Esophagus mucosa (tissue), 1 donor: ENCODE measurements at regions not wholly inside any gene's neighbourhood (a gene's known extent, or its start where the extent isn't known, plus 50 kb on each side); places are given as distances from the start of the nearest gene placed in this dataset.
A peak's percentile ranks its signal among the peaks of the same experiment; 100 is the strongest.
"Not testable (repeated sequence)": the region's sequence is repeated elsewhere in the genome, so short reads cannot be mapped to it uniquely, and the experiment has no call there.

Source experiments
- ATAC-seq: fragments of 200-7000 bp; cut with Tn5 transposase; one replicate; pipeline ENCODE4 v1.9.1; 2020
- donor health status: DM: yes; HTN: yes; CAD: no.

DNA sequence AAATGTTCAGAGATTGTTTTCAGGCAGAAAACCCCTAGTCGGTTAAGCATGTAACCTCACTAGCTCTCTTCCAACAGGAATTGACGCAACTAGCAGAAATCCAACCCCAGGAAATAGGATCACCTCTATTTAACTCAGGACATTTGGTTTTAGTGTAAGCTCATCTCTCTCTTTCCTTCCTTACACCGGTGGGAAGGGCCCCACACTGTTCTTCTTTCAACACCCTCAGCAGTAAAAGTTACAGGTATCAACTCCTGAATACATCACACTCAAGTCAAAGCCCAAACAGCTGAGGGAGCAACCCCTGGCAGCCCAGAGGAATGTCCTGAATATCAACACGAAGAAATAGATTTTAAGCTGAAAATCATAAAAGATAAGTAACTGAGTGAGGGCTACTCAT lies 191.2 kb upstream of the KIF2B start:
- no peak for ATAC-seq

DNA sequence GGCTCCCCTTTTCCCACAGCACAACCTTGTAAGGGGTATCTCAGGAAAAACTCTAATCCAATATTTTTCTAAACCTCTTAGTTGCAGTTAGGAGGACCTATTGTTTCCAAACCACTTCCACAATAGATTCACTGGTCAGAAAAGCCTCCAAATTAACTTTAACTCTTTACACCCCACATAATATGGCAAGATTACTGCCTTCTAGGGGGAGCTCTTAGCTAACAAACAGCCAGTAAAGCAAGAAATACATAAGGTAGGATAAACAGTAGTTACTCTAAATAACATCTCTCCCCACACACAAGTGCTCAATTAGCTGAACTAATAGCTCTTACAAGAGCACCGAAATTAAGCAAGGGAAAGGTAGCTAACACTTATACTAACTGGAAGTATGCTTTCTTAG lies 192.1 kb upstream of the KIF2B start:
- ATAC-seq, result no peak

DNA sequence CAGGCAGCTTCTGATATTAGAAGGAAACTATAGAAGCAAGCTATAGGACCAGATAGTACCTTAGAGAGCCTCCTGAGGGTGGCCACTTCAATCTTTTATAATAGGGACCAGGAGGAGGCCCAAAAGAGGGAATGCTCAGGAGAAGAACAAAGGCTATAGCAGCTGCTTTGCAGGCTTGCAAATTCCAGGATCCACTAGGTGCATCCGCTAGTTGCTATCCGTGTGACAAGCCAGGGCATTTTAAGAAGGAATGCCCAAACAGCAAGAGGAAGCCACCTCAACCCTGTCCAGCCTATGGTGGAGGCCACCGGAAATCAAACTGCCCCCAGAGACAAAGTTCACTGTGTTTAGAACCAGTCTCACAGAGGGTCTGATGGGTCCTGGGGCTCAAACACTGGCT lies 192.6 kb upstream of the KIF2B start:
- no peak for ATAC-seq

DNA sequence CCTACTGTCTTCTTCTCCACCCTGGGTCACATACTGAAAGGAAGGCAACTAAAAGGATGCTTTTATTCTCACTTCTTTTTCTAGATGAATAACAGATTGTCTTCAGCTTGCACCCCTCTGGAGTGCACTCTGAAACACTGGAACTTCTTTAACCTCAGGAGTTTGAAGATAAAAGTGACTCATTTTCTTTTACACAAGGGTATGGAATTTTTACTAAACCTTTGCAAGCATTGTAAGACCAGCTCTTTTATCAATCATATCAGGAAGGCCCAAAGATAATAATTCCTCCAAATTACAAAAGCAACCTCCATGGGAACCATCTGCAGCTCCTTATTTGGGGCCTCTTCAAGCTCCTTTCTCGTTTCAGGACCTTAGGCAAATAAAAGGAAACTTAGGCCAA lies 193.5 kb upstream of the KIF2B start:
- ATAC-seq, result no peak

DNA sequence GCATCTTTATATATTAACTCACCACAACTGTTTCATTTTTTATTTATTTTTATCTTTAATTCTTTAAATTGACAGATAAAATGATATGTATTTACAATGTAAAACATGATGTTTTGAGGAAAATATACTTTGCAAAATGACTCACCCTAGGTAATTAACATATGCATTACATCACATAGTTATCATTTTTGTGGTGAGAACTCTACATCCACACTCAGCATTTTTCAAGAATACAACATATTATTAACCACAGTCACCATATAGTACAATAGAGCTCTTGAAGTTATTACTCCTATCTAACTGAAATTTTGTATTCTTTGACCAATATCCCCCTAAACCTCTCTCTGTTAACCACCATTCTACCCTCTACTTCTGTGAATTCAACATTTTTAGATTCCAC lies 194.7 kb upstream of the KIF2B start:
- no peak for ATAC-seq

DNA sequence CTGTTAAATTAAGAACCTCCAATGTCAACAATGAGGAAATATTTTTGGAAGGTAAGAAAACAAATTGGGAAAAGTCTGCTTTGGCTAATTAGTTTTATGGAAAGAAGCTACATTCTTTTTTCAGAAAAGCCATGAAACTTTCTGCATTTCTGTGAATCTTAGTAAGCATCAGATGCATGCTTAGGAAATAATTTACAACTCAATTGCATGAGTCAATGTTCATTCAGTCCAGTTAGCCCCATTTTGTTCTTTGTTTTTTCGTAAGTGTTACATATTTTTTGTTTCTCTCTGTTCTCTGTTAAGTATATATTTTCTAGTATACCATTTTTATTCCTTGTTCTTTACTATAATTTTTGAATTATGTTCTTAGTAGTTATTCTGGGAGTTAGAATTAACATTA lies 195.2 kb upstream of the KIF2B start:
- no peak for ATAC-seq

DNA sequence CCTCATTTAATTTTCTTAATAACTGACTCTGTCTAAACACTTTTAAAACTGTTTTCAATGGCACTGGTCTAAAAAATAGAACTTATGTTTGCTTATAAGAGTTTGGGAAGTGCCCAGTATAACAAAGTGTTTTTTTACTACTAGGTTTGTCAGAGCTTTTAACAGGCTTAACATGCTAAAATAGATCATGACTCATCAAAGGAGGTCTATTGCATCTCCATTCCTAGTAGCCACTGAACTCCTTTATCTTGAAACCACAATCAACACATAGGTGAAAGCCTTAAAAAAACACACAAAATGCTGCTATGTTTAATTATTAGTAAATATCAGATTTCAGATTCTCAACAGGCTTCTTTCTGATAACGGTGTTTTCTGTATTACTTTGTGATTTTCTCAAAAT lies 196.4 kb upstream of the KIF2B start:
- no peak for ATAC-seq

DNA sequence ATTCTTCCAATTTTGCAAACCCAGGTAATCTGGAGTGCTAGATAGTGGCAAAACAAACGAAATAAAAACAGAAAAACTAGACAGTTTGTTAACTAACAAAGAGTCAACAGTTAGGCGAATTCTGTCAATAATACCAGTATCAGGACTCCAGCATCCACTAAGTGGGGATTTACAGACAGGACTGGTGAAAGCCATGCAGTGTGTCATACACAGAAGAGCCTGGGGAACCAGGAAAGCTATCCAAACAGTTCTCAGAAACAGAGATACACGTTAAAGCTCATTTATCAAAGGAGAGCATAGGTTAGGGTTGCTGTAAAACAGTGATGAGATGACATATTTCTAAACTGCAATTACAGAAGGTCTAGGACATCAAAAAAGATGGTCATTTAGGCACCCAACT lies 203.7 kb upstream of the KIF2B start:
- ATAC-seq, result no peak

DNA sequence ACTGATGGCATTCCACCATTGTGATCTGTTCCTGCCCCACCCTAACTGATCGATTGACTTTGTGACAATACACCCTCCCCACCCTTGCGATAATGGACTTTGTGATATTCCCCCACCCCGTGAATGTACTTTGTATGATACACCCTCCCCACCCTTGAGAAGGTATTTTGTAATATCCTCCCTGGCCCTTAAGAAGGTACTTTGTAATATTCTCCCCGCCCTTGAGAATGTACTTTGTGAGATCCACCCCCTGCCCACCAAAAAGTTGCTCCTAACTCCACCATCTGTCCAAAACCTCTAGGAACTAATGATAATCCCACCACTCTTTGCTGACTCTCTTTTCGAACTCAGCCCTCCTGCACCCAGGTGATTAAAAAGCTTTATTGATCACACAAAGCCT lies 214.5 kb upstream of the KIF2B start:
- not testable (repeated sequence) for ATAC-seq

DNA sequence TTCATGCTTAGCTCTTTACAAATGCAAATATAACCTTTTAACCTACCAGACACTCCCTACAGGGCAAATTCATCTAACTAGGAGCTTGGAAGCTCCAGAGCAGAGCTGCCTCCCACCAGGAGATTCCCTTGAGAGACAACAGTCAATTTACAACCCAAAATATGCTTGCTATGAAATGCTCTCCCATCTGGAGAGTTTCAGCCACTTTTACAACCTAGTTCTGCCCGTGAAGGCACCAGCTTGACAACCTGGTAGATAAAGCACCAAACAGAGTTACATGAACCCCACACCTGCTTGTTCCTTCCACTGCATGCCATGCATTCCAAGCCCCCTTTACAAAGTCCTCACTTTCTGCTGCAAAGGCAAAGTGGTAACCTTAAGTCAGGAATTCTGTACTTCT lies 215.3 kb upstream of the KIF2B start:
- ATAC-seq, result no peak

DNA sequence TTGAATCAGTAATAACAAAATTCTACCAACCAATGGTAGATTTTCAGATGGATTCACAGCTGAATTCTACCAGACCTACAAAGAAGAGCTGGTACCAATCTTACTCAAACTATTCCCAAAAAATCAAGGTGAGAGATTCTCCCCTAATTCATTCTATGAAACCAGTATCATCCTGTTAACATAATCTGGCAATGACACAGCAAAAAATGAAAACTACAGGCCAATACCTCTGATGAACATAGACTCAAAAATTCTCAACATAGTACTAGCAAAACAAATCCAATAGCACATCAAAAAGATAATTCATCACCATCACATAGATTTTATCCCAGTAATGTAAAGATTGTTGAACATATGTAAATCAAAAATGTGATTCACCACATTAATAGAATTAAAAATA lies 234.4 kb upstream of the KIF2B start:
- ATAC-seq, result no peak

DNA sequence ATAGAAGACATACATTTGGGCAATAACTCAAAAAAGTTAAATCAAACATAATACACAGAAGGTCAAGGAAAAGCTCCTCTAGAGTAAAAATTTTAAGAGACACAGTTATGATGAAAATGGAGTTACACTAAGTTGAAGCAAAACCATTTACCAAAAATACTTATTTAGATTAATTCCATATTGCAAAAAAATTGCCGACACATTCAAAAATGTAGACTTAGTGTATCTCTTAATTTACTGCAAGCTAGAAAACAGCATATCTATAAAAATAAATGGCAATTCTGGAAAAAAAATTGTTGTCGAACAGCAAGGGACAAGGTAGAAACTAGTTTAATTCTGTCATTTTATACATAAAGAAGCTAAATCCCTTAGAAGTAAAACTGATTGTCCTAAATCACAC lies 248.7 kb upstream of the KIF2B start:
- no peak for ATAC-seq

DNA sequence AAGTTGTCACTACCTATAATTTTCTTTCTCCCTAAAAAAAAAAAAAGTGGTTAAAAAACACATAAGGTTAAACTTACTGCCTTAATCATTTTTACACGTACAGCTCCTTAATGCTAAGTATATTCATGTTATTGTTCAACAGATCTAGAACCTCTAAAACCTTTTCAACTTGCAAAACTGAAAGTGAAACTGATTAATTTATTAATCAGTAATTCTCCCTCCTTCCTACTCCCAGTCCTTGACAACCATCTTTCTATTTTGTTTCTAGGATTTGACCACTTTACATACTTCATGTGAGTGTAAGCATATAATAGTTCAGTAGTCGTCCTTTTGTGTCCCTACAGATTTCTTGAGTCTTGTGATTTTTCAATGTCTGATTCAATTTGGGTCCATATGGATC lies 251.4 kb upstream of the KIF2B start:
- no peak for ATAC-seq

DNA sequence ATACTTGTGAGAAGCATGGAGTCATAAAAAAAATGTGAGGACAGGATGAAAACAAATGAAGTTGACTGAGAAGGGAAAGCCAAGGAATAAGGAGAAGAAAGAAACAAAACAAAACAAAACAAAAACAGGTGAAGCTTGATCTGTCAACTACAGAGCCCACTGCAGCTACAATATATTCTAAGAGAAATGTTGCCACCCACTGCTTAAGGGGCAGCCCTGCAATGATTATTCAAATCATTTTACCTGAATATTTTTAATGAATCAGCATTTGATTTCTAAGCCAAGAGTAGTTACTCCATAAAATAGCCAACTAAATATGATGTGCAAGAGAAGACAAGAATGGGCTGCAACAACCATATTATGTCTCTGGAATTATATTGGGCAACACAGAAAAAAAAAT lies 252.0 kb upstream of the KIF2B start:
- ATAC-seq, result no peak

DNA sequence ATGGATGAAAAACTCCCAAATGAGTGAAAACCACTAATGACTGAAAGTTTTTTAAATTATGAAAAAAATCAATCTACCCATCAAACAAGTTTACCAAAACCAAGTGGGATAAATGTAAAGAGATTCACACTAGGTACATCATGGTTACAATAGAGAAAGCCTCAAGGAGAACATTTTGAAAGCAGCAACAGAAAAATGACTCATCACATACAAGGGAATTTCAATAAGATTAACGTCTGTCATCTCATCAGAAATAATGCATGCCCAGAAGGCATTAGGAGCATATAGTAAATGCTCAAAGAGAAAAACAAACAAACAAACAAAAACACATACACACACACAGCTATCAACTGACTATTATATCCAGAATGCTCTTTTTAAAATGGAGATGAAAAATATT lies 261.8 kb upstream of the KIF2B start:
- no peak for ATAC-seq

DNA sequence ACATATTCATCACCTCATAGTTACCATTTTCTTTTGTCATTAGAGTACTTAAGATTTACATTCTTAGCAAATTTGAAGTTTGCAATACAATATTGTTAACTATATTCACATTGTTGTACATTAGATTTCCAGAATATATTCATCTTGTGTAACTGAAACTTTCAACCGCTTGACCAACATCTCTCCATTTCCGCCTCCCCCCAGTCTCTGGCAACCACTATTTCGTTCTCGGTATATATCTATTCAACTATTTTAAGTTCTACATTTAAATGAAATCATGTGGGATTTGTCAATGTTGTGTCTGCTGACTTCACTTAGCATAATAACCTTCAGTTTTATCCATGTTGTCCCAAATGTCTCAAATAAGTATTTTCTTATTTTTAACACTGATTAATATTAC lies 274.5 kb upstream of the KIF2B start:
- no peak for ATAC-seq

DNA sequence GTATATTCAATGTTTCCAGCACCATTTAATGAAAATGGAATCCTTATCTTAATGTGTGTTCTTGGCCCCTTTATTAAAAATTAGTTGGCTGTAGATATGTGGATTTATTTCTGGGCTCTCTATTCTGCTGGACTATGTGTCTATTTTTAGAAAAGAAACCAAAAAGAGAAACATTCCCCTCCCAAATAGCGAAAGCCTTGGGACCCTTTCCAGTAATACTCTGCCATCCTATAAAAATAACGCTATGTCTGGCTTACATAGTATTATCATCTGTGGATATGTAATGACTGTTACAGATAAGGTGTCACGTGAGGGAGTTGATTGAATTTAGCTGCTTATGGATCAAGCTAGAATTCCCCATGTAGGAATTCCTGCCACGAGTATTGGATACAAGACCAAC lies 279.3 kb upstream of the KIF2B start:
- ATAC-seq, result no peak

DNA sequence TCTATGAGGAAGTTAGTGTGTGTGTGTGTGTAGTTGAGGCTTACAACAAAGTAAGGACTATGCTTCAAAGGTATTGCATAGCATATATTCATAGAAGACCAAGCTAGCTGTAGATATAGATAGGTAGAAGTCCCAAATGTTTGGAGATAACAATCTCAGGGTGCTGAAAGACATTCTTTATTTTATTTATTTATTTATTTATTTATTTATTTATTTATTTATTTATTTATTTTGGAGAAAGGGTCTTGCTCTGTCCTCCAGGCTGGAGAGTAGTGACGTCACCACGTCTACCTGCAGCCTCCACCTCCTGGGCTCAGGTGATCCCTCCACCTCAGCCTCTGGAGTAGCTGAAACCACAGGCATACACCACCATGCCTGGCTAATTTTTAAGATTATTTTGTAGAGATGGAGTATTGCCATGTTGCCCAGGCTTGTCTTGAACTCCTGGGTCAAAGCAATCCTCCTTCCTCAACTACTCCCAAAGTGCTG lies 284.6 kb upstream of the KIF2B start:
- no peak for ATAC-seq

DNA sequence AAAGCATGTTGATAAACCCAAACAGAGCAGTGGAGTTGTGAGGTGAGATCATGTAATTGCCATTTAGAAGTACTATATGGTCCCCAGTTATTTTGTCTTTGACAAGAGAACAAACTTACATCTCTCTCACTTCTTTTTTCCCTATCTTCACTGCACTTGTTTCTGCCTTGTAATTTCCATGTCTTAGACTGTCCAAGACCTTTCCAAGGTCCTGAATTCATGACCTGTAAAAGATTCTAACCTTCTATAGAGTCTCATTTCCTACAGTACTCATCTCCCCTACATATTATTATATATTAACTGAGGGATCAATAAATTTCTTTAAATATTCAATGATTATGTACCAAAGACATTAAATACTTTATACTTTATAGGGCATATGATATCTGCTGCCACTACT lies 295.3 kb upstream of the KIF2B start:
- ATAC-seq, result no peak

DNA sequence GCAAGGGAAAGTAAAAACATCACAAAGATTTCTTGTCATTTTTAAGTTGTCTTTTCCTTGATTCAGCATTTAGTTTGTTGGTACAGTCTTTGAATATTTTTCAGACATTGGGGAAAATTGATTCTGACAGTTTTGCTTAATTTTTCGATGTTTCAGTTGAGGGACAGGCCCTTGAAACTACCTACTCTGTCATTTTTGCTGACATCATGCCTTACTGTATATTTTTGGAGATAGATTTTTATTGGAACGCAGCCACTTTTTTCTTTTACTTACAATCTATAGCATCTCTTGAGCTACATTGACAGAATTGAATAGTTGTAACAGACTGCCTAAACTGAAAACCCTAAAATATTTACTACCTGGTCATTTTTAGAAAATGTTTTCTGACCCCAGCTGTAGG lies 297.1 kb upstream of the KIF2B start:
- no peak for ATAC-seq

DNA sequence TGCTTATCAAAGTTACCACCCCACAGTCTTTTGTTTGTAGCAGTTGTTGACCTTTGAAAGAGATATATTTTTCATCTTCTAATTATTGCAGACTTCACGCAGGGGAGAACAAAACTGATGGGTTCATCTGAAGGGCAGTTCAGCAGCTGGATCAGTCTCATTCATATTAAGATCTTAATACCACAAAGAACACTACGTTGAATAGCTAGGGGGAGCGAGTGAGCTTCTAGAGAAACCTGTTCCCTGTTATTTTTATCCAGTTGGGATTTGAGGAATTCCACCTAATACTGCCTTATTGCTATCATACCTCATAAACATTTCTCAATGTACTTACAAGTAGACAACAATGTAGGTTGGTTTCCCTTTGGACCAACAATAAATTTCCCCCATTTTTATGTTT lies 306.1 kb upstream of the KIF2B start:
- no peak for ATAC-seq

DNA sequence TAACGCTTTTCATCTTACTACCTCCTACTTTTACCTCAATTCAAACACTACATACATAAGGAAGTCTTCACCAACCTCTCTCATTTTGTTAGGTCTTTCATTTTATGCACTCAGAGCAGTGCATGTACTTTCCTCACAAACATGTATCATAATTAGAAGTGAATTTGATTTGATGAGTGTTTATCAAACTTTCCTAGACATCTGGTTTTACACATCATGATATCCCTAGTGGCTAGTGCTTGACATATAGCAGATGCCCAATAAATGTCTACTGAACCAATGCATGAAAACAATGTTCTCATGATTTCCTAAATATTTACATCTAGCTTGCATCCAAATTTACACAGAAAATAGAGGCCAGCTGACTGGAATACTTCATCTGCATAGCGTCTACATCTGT lies 323.4 kb upstream of the KIF2B start:
- no peak for ATAC-seq

DNA sequence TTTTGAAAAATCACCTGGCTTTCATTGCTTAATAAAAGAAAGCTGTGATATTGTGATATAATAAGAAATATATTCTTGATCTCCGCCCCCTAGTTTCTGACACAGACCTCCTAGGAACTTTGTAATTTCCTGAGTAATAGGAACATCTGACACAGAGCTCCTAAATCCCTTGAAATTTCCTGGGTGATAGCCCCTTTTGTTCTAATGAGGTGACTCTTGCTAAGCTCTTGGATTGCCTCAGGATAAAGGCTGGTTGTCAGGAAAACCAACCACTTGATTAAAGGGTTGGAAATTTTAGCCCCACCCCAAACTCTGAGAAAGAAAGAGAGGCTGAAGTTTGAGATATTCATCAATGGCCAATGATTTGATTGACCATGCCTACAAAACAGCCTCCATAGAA lies 326.4 kb upstream of the KIF2B start:
- ATAC-seq, result no peak

DNA sequence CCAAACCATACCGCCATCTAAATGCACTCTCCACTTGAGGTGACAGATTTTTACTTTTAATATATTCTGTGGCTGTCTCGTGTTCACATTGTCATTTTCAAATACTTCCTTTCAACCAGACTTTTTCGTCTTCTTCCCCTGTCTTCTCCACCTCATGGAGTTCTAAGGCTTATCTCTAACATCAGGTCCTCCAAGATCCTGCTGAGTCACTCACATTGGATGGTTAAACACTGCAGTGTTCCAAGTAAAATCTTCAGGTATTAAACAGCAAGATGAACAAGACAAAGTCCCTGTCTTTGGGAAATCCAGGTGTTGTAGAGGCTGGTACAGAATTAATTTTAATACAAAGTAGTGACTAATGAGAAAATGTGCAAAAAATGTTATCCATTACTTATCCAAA lies 330.2 kb upstream of the KIF2B start:
- ATAC-seq, result no peak

DNA sequence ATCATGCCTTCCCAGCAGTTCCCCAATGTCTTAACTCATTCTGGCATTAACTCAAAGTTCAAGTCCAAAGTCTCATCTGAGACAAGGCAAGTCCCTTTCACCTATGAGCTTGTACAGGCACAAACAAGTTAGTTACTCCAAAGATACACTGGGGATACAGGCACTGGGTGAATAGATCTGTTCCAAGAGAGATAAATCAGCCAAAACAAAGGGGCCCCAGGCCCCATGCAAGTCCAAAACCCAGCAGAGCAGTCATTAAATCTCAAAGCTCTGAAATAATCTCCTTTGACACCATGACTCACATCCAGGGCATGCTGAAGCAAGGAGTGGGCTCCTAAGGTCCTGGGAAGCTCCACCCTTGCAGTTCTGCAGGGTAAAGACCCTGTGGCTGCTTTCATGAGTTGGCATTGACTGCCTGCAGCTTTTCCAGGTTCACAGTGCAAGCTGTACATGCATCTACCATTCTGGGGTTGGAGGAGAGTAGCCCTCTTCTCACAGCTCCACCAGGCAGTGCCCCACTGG lies 332.2 kb upstream of the KIF2B start:
- ATAC-seq, result peak; percentile 79

DNA sequence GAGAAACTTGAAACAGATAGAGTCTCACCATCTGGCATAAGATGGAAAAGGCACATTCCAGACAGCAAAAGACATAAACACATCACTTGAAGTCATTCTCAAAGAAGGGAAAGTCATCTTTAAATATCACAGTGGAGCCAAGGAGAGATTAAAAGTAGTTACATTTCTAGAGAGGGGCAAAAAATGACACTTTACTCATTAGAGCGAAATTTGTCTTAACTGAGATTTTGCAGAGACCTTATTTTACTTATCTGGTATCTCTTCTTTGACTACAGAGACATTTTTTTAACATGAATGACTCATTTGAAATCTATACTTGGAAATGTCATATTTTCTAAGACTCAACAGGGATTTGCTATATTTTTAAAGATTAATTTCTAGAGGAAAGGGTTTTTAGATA lies 339.0 kb upstream of the KIF2B start:
- ATAC-seq, result no peak
